ENCODE measurements at regions not wholly inside any gene's neighbourhood (a gene's known extent, or its start where the extent isn't known, plus 50 kb on each side); places are given as distances from the start of the nearest gene placed in this dataset.

- Histone ChIP-seq H3K36me3 (no peaks in the 10 kb centered on the region), H3K4me1 (no peaks in the 10 kb centered on the region), H3K9me3 (peaks cover 0 to 37% (median 0%) of the 10 kb centered on the region in 4 donors), H3K27me3 (no peaks in the 10 kb centered on the region), H3K4me3 (no peak overlapping the region), H3K27ac (no peak overlapping the region)
- WGBS, 2 donors, result 42 to 86% methylated on average over 4 of the region's 4 CpGs
- TF ChIP-seq EP300 (IDR thresholded peaks at IDR 0.05) (no peak), CTCF (IDR thresholded peaks at IDR 0.05) (no peak), POLR2A (IDR thresholded peaks at IDR 0.05) (no peak)
- no peak for DNase-seq (ENCODE audit: low spot score in 2 of 2)
Measured at GRCh38 chr7:98686466-98687080, 69.5 kb downstream of the NPTX2 start.

DNA sequence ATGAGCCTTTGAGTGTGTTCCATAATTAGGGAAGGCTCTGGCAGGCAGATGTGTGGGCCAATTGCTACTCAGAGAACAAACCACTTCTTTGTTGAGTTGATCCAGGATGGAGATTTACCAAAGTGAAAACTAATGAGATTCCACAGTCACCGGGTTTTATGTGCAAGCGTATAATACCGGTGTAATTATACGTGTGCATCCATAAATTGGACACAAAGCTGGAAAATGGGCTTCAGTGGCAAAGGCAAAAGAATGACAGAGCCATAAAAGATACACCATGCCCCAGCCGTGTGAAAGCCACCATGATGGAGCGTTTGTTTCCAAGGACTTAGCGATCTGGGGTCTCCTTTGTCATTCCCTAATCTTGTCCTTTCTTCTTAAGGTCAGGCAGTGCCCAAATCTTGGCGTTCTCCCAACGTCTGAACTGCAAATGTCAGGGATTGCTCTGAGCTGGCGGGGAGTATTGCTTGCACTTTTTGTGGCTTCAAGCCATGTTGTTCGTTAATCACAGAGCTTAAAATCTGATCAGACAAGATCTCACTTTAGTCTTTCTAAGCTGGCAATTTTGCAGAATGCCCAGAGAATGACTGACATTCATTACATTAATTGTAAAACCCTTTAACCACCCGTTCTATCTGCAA, 70.1 kb downstream of the NPTX2 start:
- 30 to 37% methylated on average over 12 of the region's 12 CpGs for WGBS, 2 donors
- H3K27me3 ChIP-seq, result no peaks in the 10 kb centered on the region
- TF ChIP-seq EP300 (IDR thresholded peaks at IDR 0.05) (no peak), CTCF (IDR thresholded peaks at IDR 0.05) (no peak), POLR2A (IDR thresholded peaks at IDR 0.05) (no peak)

DNA sequence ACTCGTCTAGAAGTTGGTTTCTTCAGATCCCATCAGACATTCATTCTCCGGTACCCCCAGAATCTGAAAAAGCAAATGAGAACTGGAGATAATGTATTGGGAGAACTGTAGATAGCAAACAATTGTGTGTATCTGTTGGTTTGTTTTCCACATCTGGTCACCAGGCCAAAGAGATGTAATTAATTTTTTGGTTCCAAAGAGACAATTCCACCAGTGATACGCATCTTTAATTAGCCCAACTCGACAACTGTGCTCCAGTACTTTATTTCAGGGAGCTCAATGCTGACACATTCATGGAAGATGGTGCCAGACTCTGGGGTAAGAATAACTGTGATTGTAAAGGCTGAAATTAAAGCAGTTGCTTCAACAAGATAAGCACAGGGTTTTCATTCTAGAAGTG, 74.5 kb downstream of the NPTX2 start:
- Histone ChIP-seq H3K27ac (no peak overlapping the region), H3K36me3 (no peaks in the 10 kb centered on the region), H3K4me3 (no peak overlapping the region), H3K4me1 (no peaks in the 10 kb centered on the region), H3K27me3 (no peaks in the 10 kb centered on the region), H3K9me3 (peaks cover 0 to 58% (median 0%) of the 10 kb centered on the region in 4 donors)
- no peak for TF ChIP-seq CTCF (IDR thresholded peaks at IDR 0.05)
- TF ChIP-seq EP300 (IDR thresholded peaks at IDR 0.05), result no peak
- no peak for TF ChIP-seq POLR2A (IDR thresholded peaks at IDR 0.05)
- 93% methylated on average over 4 of the region's 4 CpGs for WGBS, 2 donors
- DNase-seq (ENCODE audit: low spot score in 2 of 2), result no peak

More for the DNA sequence above, 70.1 kb downstream of the NPTX2 start:
- Histone ChIP-seq H3K27ac (no peak overlapping the region), H3K4me3 (no peak overlapping the region), H3K9me3 (peaks cover 0 to 32% (median 0%) of the 10 kb centered on the region in 4 donors), H3K36me3 (no peaks in the 10 kb centered on the region), H3K4me1 (no peaks in the 10 kb centered on the region)
- no peak for DNase-seq (ENCODE audit: low spot score in 2 of 2)

DNA sequence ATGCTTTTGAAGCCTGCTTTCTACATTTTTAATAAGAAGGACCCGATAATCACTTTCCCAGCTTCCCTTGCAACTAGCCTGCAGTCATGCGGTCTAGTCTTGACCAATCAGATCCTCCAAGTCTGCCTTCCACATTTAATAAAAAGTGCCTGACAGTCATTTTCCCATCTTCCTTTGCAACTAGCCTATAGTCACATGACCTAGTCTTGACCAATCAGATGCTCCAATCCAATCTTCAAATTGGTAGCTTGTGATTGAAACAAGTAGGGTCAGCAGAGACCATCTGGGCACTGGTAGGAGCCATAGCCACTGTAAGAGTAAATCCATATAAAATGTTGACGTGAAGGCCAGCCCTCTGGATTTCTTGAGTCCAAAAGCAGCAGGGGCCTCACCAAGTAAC, 80.0 kb downstream of the NPTX2 start:
- no peak for TF ChIP-seq POLR2A (IDR thresholded peaks at IDR 0.05)
- TF ChIP-seq EP300 (IDR thresholded peaks at IDR 0.05), result no peak
- TF ChIP-seq CTCF (IDR thresholded peaks at IDR 0.05), result no peak
- WGBS, 2 donors, result 82 to 92% methylated on average over 3 of the region's 3 CpGs

DNA sequence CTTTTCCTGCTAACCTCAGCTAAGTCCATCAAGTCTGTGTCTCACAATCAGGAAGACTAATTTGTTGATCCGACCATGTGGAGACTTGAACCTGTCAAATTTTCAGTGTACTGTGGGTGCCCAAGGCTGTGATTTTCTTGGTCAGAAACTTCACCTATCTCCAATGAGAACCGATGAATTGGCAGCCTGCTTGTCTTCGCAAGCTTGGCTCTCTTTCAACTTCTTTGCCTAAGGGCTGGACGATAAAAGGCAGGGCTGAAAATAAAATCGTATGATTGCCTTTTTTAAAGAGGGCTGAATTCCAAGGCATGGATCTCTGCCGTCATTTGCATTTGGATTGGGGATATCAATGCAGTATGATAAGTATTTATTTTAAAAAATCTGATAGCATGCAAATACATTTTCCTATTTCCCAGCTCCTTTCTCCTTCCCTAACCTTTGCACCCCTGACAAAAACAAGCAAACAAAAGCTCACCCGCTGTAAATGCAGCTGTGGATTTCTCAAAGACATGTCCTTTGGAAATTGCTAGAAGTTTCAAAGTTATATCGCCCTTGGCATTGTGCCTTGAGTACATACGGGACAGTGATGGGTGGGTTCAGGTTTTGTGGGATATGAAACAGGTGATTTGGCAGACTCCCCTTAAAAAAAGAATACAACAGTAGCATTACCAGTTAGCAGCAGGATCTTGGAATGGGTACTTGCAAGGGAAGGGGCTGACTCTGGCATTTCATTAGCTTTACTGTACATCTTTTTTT, 80.6 kb downstream of the NPTX2 start:
- H3K4me1 ChIP-seq, result no peaks in the 10 kb centered on the region
- H3K27ac ChIP-seq, result no peak overlapping the region
- TF ChIP-seq POLR2A (IDR thresholded peaks at IDR 0.05) (no peak), EP300 (IDR thresholded peaks at IDR 0.05) (no peak), CTCF (IDR thresholded peaks at IDR 0.05) (no peak)
- H3K4me3 ChIP-seq, result no peak overlapping the region
- no peaks in the 10 kb centered on the region for H3K27me3 ChIP-seq
- 60 to 64% methylated on average over 9 of the region's 9 CpGs for WGBS, 2 donors
- H3K9me3 ChIP-seq, result peaks cover 0 to 46% (median 0%) of the 10 kb centered on the region in 4 donors
- DNase-seq (ENCODE audit: low spot score in 2 of 2), result no peak
- no peaks in the 10 kb centered on the region for H3K36me3 ChIP-seq

More for the DNA sequence above, 80.0 kb downstream of the NPTX2 start:
- H3K27me3 ChIP-seq, result no peaks in the 10 kb centered on the region
- H3K4me3 ChIP-seq, result no peak overlapping the region
- H3K9me3 ChIP-seq, result peaks cover 0 to 49% (median 0%) of the 10 kb centered on the region in 4 donors
- no peaks in the 10 kb centered on the region for H3K4me1 ChIP-seq
- H3K36me3 ChIP-seq, result no peaks in the 10 kb centered on the region
- no peak for DNase-seq (ENCODE audit: low spot score in 2 of 2)
- H3K27ac ChIP-seq, result no peak overlapping the region

All from tibial nerve (tissue), 4 donors.